Right lobe of liver (tissue), 4 donors: ENCODE measurements at regions not wholly inside any gene's neighbourhood (a gene's known extent, or its start where the extent isn't known, plus 50 kb on each side); places are given as distances from the start of the nearest gene placed in this dataset.

ENCODE experiments used
- POLR2A ChIP-seq: fragments of 450-650 bp; IDR thresholded peaks from one replicate; pipeline ENCODE4 v1.6.1; 2017; ENCODE audit warnings: antibody characterized with exemption, mild to moderate bottlenecking
- TF ChIP-seq, protein P1 (sequence below), 4 donors: fragments of 200-600 bp in 3 of 4; fragments of 450-650 bp in 1 of 4; IDR thresholded peaks; one replicate each; pipeline versions ENCODE4 v1.5.1 to v1.8.0; 2016 to 2022; ENCODE audit warnings: antibody characterized with exemption in 4 of 4, mild to moderate bottlenecking in 2 of 4
- donor health status: DM: no; HTN: no; CAD: no.
- donor health status: DM: no; HTN: no; CAD: no.
- donor health status: DM: no; HTN: yes; CAD: no.

GRCh38 chr20:59395729-59396128 lies 95.3 kb downstream of the EDN3 start:
- TF ChIP-seq, protein P1, sequence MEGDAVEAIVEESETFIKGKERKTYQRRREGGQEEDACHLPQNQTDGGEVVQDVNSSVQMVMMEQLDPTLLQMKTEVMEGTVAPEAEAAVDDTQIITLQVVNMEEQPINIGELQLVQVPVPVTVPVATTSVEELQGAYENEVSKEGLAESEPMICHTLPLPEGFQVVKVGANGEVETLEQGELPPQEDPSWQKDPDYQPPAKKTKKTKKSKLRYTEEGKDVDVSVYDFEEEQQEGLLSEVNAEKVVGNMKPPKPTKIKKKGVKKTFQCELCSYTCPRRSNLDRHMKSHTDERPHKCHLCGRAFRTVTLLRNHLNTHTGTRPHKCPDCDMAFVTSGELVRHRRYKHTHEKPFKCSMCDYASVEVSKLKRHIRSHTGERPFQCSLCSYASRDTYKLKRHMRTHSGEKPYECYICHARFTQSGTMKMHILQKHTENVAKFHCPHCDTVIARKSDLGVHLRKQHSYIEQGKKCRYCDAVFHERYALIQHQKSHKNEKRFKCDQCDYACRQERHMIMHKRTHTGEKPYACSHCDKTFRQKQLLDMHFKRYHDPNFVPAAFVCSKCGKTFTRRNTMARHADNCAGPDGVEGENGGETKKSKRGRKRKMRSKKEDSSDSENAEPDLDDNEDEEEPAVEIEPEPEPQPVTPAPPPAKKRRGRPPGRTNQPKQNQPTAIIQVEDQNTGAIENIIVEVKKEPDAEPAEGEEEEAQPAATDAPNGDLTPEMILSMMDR (IDR thresholded peaks at IDR 0.05): no peak
- no peak for TF ChIP-seq POLR2A
